IMR-90 (cell line): ENCODE measurements at regions not wholly inside any gene's neighbourhood (a gene's known extent, or its start where the extent isn't known, plus 50 kb on each side); places are given as distances from the start of the nearest gene placed in this dataset.

ENCODE experiments used
- ATAC-seq: fragments of 200-7000 bp; cut with Tn5 transposase; 2 replicates; pipeline ENCODE4 v1.9.1; 2020; ENCODE audit warnings: low read depth, mild to moderate bottlenecking, moderate library complexity
- BruUV-seq: library from RNA; stranded (reverse); fragments of 400-500 nt; replicated peaks from 2 replicates; lab custom pipeline; 2021; lab: Mats Ljungman, UMichigan
- CTCF ChIA-PET: fragments of 300-600 bp; formaldehyde crosslinking; extraction: SDS; loops from one replicate; lab custom pipeline; 2021; ENCODE audit warnings: antibody characterized with exemption; lab: Yijun Ruan, JAX
- POLR2A ChIA-PET: fragments of 300-600 bp; sonication (Branson Sonifier 250); formaldehyde crosslinking; loops from one replicate; lab custom pipeline; 2022; ENCODE audit warnings: antibody characterized with exemption; ENCODE audit not compliant: unreplicated experiment; lab: Charles Lee
- DNase-seq: peaks from one replicate; pipeline ENCODE4 v3.0.0; 2013
- H2AFZ ChIP-seq: replicated peaks from 2 replicates; pipeline ENCODE3; 2013; ENCODE audit warnings: low read length, mild to moderate bottlenecking; ENCODE audit not compliant: poor library complexity
- H2AK5ac ChIP-seq: 2 replicates; pipeline ENCODE4 v1.6.1; 2013; ENCODE audit warnings: low read depth, low read length, inconsistent platforms
- H2AK9ac ChIP-seq: replicated peaks from 2 replicates; pipeline ENCODE3; 2013; ENCODE audit warnings: mild to moderate bottlenecking, low read depth, low read length, moderate library complexity; ENCODE audit not compliant: poor library complexity
- H2BK120ac ChIP-seq: 2 replicates; pipeline ENCODE4 v1.6.1; 2013; ENCODE audit warnings: low read depth, low read length, inconsistent platforms
- H2BK15ac ChIP-seq: 3 replicates; pipeline ENCODE4 v1.6.1; 2013; ENCODE audit warnings: low read depth, low read length, inconsistent platforms
- H2BK20ac ChIP-seq: 2 replicates; pipeline ENCODE4 v1.6.1; 2013; ENCODE audit warnings: low read depth, mild to moderate bottlenecking, inconsistent platforms, low read length, moderate library complexity
- H2BK5ac ChIP-seq: 2 replicates; pipeline ENCODE4 v1.6.1; 2013; ENCODE audit warnings: mild to moderate bottlenecking, low read depth, low read length, inconsistent platforms; ENCODE audit not compliant: poor library complexity, severe bottlenecking
- H3K14ac ChIP-seq: replicated peaks from 2 replicates; pipeline ENCODE4 v1.6.1; 2013; ENCODE audit warnings: low read depth, low read length, inconsistent platforms
- H3K18ac ChIP-seq: 2 replicates; pipeline ENCODE4 v1.6.1; 2013; ENCODE audit warnings: low read depth, low read length, control low read depth
- H3K23ac ChIP-seq: 2 replicates; pipeline ENCODE4 v1.6.1; 2013; ENCODE audit warnings: low read depth, low read length, inconsistent platforms
- H3K27ac ChIP-seq: 2 replicates; pipeline ENCODE4 v1.5.1; 2013; ENCODE audit warnings: mild to moderate bottlenecking, control low read depth, low read length; ENCODE audit not compliant: insufficient read depth
- H3K27me3 ChIP-seq: 2 replicates; pipeline ENCODE4 v1.6.1; 2013; ENCODE audit warnings: low read length; ENCODE audit not compliant: control insufficient read depth, insufficient read depth
- H3K36me3 ChIP-seq: 2 replicates; pipeline ENCODE4 v1.6.1; 2013; ENCODE audit warnings: low read length, mixed read lengths; ENCODE audit not compliant: control insufficient read depth, insufficient read depth
- H3K4ac ChIP-seq: 2 replicates; pipeline ENCODE4 v1.6.1; 2013; ENCODE audit warnings: low read depth, low read length, inconsistent platforms
- H3K4me1 ChIP-seq: 2 replicates; pipeline ENCODE4 v1.6.1; 2013; ENCODE audit warnings: low read length, mixed read lengths; ENCODE audit not compliant: control insufficient read depth, insufficient read depth
- H3K4me2 ChIP-seq: 2 replicates; pipeline ENCODE4 v1.6.1; 2013; ENCODE audit warnings: low read depth, mild to moderate bottlenecking, control low read depth, low read length, moderate library complexity
- H3K4me3 ChIP-seq: 2 replicates; pipeline ENCODE4 v1.5.1; 2013; ENCODE audit warnings: low read depth, mild to moderate bottlenecking, control low read depth, low read length, moderate library complexity; ENCODE audit not compliant: insufficient read depth
- H3K56ac ChIP-seq: 2 replicates; pipeline ENCODE4 v1.6.1; 2013; ENCODE audit warnings: low read length, inconsistent platforms; ENCODE audit not compliant: insufficient read depth; ENCODE audit errors: extremely low read depth
- H3K79me1 ChIP-seq, 2 experiments: 2 replicates each; pipeline ENCODE4 v1.6.1; 2013; ENCODE audit warnings: low read length in 2 of 2, inconsistent platforms in 1 of 2, low read depth in 1 of 2
- H3K9ac ChIP-seq: 2 replicates; pipeline ENCODE4 v1.6.1; 2013; ENCODE audit warnings: low read depth, low read length, control low read depth
- H3K9me1 ChIP-seq: 2 replicates; pipeline ENCODE4 v1.6.1; 2013; ENCODE audit warnings: low read length, inconsistent platforms; ENCODE audit not compliant: insufficient read depth
- H3K9me3 ChIP-seq: 2 replicates; pipeline ENCODE4 v1.6.1; 2013; ENCODE audit warnings: low read length; ENCODE audit not compliant: control insufficient read depth, insufficient read depth
- H4K20me1 ChIP-seq: 2 replicates; pipeline ENCODE4 v1.6.1; 2013; ENCODE audit warnings: low read length, inconsistent platforms; ENCODE audit not compliant: insufficient read depth
- H4K5ac ChIP-seq: 2 replicates; pipeline ENCODE4 v1.6.1; 2013; ENCODE audit warnings: mild to moderate bottlenecking, low read depth, low read length, control low read depth
- H4K8ac ChIP-seq, 2 experiments: 2 replicates each; pipeline ENCODE4 v1.6.1; 2013; ENCODE audit warnings: low read depth in 2 of 2, low read length in 2 of 2, control low read depth in 1 of 2, inconsistent platforms in 1 of 2
- H4K91ac ChIP-seq: 2 replicates; pipeline ENCODE4 v1.6.1; 2013; ENCODE audit warnings: low read depth, low read length, inconsistent platforms; ENCODE audit not compliant: insufficient read depth
- BHLHE40 ChIP-seq: fragments of 150-350 bp; IDR thresholded peaks from 2 replicates; pipeline ENCODE4 v1.6.1; 2016; ENCODE audit warnings: mild to moderate bottlenecking, low read depth, low read length
- MXI1 ChIP-seq: IDR thresholded peaks from 2 replicates; pipeline ENCODE4 v1.6.1; 2012; ENCODE audit warnings: low read depth, mild to moderate bottlenecking, low read length, moderate library complexity, borderline replicate concordance
- NFE2L2 ChIP-seq: fragments of 150-350 bp; IDR thresholded peaks from 2 replicates; pipeline ENCODE4 v1.6.1; 2016; ENCODE audit warnings: low read depth, mild to moderate bottlenecking, low read length
- RAD21 ChIP-seq: IDR thresholded peaks from 2 replicates; pipeline ENCODE4 v1.6.1; 2012; ENCODE audit warnings: low read length, improper control_type of control experiment
- RFX5 ChIP-seq: IDR thresholded peaks from 2 replicates; pipeline ENCODE4 v1.8.0; 2012; ENCODE audit warnings: low read depth, mild to moderate bottlenecking, low read length, moderate library complexity
- SMC3 ChIP-seq: fragments of 150-350 bp; IDR thresholded peaks from 2 replicates; pipeline ENCODE4 v1.6.1; 2016; ENCODE audit warnings: low read depth, mild to moderate bottlenecking, antibody characterized with exemption, low read length, moderate library complexity
- WGBS, 2 experiments: methylation state at CpG; one replicate each; pipeline versions ENCODE4 v1.1.5 to v1.1.7; 2013; ENCODE audit warnings: missing lambda C conversion rate in 2 of 2; ENCODE audit not compliant: insufficient read length in 1 of 2; ENCODE audit errors: extremely low coverage in 2 of 2; 5-methylcytosine and 5-hydroxymethylcytosine counted together
- dilution Hi-C: fragments of 300-500 bp; cut with HindIII; formaldehyde crosslinking; loops from one replicate; pipeline ENCODE4 v1.14.3; 2018; ENCODE audit warnings: low sequenced_read_pairs; ENCODE audit not compliant: unreplicated experiment
- in situ Hi-C: fragments of 300-500 bp; cut with MboI; formaldehyde crosslinking; loops from 3 replicates; pipeline ENCODE4 v1.14.3; 2019; ENCODE audit warnings: low sequenced_read_pairs, inconsistent platforms, mixed read lengths
- intact Hi-C: fragments of 100-400 bp; cut with micrococcal nuclease; formaldehyde crosslinking; loops from 2 replicates; pipeline ENCODE4 v1.10.0; 2022

DNA sequence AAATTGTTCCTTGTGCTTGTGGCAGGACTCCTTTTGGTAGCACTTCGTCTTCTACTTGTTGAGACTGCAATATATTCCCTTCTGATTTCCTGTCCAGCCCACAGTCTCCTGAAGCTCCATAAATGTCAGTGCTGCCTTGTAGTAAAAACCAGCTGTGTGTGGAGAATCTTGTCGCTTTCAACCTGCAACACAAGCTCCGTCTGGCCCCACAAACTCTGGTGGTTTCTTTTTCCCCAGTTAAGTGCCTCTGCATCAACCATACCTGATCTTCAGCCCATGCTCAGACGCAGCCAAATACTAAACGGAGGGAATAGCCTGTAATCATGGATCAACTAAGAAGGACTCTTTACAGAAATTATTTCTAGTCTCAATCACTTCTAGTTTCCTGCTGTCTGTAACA, 1133.3 kb upstream of the ADGRB3 start:
- intact Hi-C loops (no loop called here), dilution Hi-C loops (no loop called here), in situ Hi-C loops (no loop called here)
- TF ChIP-seq RFX5 (no peak), RAD21 (no peak), NFE2L2 (no peak), BHLHE40 (no peak), MXI1 (no peak), SMC3 (no peak)
- WGBS, 2 experiments: no CpG with 5 or more reads among the region's 5 CpGs
- Histone ChIP-seq H3K4me3 (no peak overlapping the region), H3K14ac (no peak overlapping the region), H3K4ac (no peak overlapping the region), H3K4me2 (no peak overlapping the region), H4K8ac (no peak overlapping the region), H2AK5ac (no peak overlapping the region), H3K18ac (no peak overlapping the region), H3K27ac (no peak overlapping the region), H4K91ac (no peak overlapping the region), H3K36me3 (no peaks in the 10 kb centered on the region), H4K20me1 (no peaks in the 10 kb centered on the region), H2AK9ac (no peak overlapping the region), H2BK15ac (no peak overlapping the region), H3K4me1 (no peaks in the 10 kb centered on the region), H2BK120ac (no peak overlapping the region), H3K27me3 (no peaks in the 10 kb centered on the region), H2BK5ac (no peak overlapping the region), H4K5ac (no peak overlapping the region), H3K56ac (no peak overlapping the region), H3K23ac (no peak overlapping the region), H3K79me1 (no peaks in the 10 kb centered on the region), H3K9me1 (no peaks in the 10 kb centered on the region), H2AFZ (no peak overlapping the region), H2BK20ac (no peak overlapping the region), H3K9me3 (peaks cover 2% of the 10 kb centered on the region; the same call in 1 of the 2 replicates), H3K9ac (no peak overlapping the region)
- BruUV-seq: no TSS peak
- no peak for ATAC-seq
- DNase-seq: no peak
- POLR2A ChIA-PET: no interaction called here
- CTCF ChIA-PET: no interaction called here
